Loucy (cell line): ENCODE measurements at regions not wholly inside any gene's neighbourhood (a gene's known extent, or its start where the extent isn't known, plus 50 kb on each side); places are given as distances from the start of the nearest gene placed in this dataset.

Experiments
- EZH2phosphoT487 ChIP-seq: fragments of 200-600 bp; IDR thresholded peaks from 2 replicates; pipeline ENCODE4 v1.6.1; 2018; ENCODE audit warnings: antibody characterized with exemption, mild to moderate bottlenecking, moderate library complexity, borderline replicate concordance
- TF ChIP-seq, protein P1 (sequence below): fragments of 200-600 bp; sonication (generic); conservative IDR thresholded peaks from 2 replicates; pipeline ENCODE4 v1.5.1; 2014; ENCODE audit warnings: mild to moderate bottlenecking, antibody characterized with exemption, low read length

GRCh38 chr12:91958816-91959215 is 186.8 kb downstream of the BTG1 start:
- TF ChIP-seq, protein P1, sequence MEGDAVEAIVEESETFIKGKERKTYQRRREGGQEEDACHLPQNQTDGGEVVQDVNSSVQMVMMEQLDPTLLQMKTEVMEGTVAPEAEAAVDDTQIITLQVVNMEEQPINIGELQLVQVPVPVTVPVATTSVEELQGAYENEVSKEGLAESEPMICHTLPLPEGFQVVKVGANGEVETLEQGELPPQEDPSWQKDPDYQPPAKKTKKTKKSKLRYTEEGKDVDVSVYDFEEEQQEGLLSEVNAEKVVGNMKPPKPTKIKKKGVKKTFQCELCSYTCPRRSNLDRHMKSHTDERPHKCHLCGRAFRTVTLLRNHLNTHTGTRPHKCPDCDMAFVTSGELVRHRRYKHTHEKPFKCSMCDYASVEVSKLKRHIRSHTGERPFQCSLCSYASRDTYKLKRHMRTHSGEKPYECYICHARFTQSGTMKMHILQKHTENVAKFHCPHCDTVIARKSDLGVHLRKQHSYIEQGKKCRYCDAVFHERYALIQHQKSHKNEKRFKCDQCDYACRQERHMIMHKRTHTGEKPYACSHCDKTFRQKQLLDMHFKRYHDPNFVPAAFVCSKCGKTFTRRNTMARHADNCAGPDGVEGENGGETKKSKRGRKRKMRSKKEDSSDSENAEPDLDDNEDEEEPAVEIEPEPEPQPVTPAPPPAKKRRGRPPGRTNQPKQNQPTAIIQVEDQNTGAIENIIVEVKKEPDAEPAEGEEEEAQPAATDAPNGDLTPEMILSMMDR = no peak
- TF ChIP-seq EZH2phosphoT487 = no peak
